Caco-2 (cell line): ENCODE measurements at regions not wholly inside any gene's neighbourhood (a gene's known extent, or its start where the extent isn't known, plus 50 kb on each side); places are given as distances from the start of the nearest gene placed in this dataset.

Source experiments
- BruUV-seq: library from RNA; stranded (reverse); fragments of 400-500 nt; replicated peaks from 2 replicates; lab custom pipeline; 2021; lab: Mats Ljungman, UMichigan
- CTCF ChIA-PET: fragments of 300-600 bp; sonication (Branson Sonifier 250); formaldehyde crosslinking; loops from one replicate; lab custom pipeline; 2022; ENCODE audit warnings: antibody characterized with exemption; lab: Charles Lee
- POLR2A ChIA-PET: fragments of 300-600 bp; sonication (Branson Sonifier 250); formaldehyde crosslinking; loops from one replicate; lab custom pipeline; 2022; ENCODE audit warnings: antibody characterized with exemption; lab: Charles Lee
- DNase-seq, 2 experiments: peaks; one replicate each; pipeline versions ENCODE4 v3.0.0 to v3.0.0-alpha.2; 2020 to 2022
- H3K27me3 ChIP-seq: replicated peaks from 2 replicates; pipeline ENCODE4 v1.6.0; 2011; ENCODE audit warnings: low read length; ENCODE audit not compliant: control insufficient read depth, insufficient read depth
- H3K36me3 ChIP-seq: 2 replicates; pipeline ENCODE4 v1.5.1; 2011; ENCODE audit warnings: low read length; ENCODE audit not compliant: control insufficient read depth, insufficient read depth
- H3K4me1 ChIP-seq: fragments of 250-450 bp; sonication (Bioruptor Pico); 2 replicates; pipeline ENCODE4 v1.5.1; 2020; ENCODE audit warnings: mild to moderate bottlenecking
- H3K4me3 ChIP-seq: 2 replicates; pipeline ENCODE4 v1.5.1; 2011; ENCODE audit warnings: low read depth, mild to moderate bottlenecking, control low read depth, low read length
- H3K9me3 ChIP-seq: fragments of 250-450 bp; sonication (Bioruptor Pico); 2 replicates; pipeline ENCODE4 v1.5.1; 2020; ENCODE audit warnings: mild to moderate bottlenecking, moderate library complexity
- H3K27ac Mint-ChIP-seq: one replicate; pipeline ENCODE4 v1.8.0; 2022; ENCODE audit warnings: mixed read lengths; ENCODE audit not compliant: unreplicated experiment
- H3K27me3 Mint-ChIP-seq: one replicate; pipeline ENCODE4 v1.8.0; 2022; ENCODE audit warnings: mixed read lengths; ENCODE audit not compliant: insufficient read depth, unreplicated experiment
- H3K36me3 Mint-ChIP-seq: one replicate; pipeline ENCODE4 v1.8.0; 2022; ENCODE audit warnings: mild to moderate bottlenecking, mixed read lengths; ENCODE audit not compliant: insufficient read depth, unreplicated experiment
- H3K4me1 Mint-ChIP-seq: one replicate; pipeline ENCODE4 v1.8.0; 2022; ENCODE audit warnings: low read depth, mixed read lengths; ENCODE audit not compliant: unreplicated experiment
- H3K4me3 Mint-ChIP-seq: one replicate; pipeline ENCODE4 v1.8.0; 2022; ENCODE audit warnings: mild to moderate bottlenecking, moderate library complexity, mixed read lengths; ENCODE audit not compliant: unreplicated experiment
- H3K9me3 Mint-ChIP-seq: one replicate; pipeline ENCODE4 v1.8.0; 2022; ENCODE audit warnings: mixed read lengths; ENCODE audit not compliant: unreplicated experiment
- CTCF ChIP-seq, 2 experiments: fragments of 200-600 bp in 1 of 2; IDR thresholded peaks; 1 replicate in 1 of 2; 2 replicates in 1 of 2; pipeline versions ENCODE4 v1.5.1 to v1.8.0; 2011 to 2022; ENCODE audit warnings: antibody characterized with exemption in 1 of 2, control low read depth in 1 of 2, inconsistent platforms in 1 of 2, low read depth in 1 of 2, low read length in 1 of 2, mild to moderate bottlenecking in 1 of 2, moderate library complexity in 1 of 2; ENCODE audit not compliant: insufficient read depth in 1 of 2, severe bottlenecking in 1 of 2, unreplicated experiment in 1 of 2
- intact Hi-C: fragments of 100-400 bp; cut with micrococcal nuclease; formaldehyde crosslinking; loops from one replicate; pipeline ENCODE4 v1.10.0; 2022; ENCODE audit not compliant: unreplicated experiment

DNA sequence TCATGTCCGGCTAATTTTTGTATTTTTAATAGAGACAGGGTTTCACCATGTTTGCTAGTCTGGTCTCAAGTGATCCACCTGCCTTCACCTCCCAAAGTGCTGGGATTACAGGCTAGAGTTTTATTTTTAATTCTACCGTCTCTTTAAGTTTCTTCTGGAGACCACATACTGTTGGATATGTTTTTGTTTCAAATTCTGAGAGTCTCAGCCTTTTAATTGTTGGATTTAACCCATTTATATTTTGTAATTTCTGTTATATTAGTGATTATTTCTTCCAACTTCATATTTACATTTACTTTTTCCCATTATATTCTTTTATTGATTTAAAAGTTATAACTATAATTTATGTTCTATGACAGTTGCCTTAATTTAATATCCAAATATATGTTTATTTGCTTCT, 139.4 kb downstream of the BMS1 start:
- H3K4me3 ChIP-seq, result no peak overlapping the region
- H3K27me3 ChIP-seq, result peaks cover 2% of the 10 kb centered on the region
- Mint-ChIP-seq H3K36me3 (no peaks in the 10 kb centered on the region), H3K27me3 (peaks cover 11% of the 10 kb centered on the region), H3K4me1 (no peaks in the 10 kb centered on the region), H3K4me3 (no peak overlapping the region), H3K27ac (no peak overlapping the region), H3K9me3 (peaks cover 15% of the 10 kb centered on the region)
- intact Hi-C loops, result no loop called here
- H3K36me3 ChIP-seq, result no peaks in the 10 kb centered on the region
- BruUV-seq, result no TSS peak
- no peak for TF ChIP-seq CTCF (IDR thresholded peaks at IDR 0.05; ENCODE audit: insufficient read depth in 1 of 2, low read depth in 1 of 2, low read length in 1 of 2, severe bottlenecking in 1 of 2, unreplicated experiment in 1 of 2)
- ChIA-PET CTCF (no interaction called here), POLR2A (no interaction called here)
- H3K9me3 ChIP-seq, result peaks cover 9% of the 10 kb centered on the region; the same call in 1 of the 2 replicates
- H3K4me1 ChIP-seq, result no peaks in the 10 kb centered on the region
- no peak for DNase-seq

GRCh38 chr10:42924484-42924883, 141.9 kb downstream of the BMS1 start:
- POLR2A ChIA-PET, result no interaction called here
- no peak for TF ChIP-seq CTCF (IDR thresholded peaks at IDR 0.05; ENCODE audit: insufficient read depth in 1 of 2, low read depth in 1 of 2, low read length in 1 of 2, severe bottlenecking in 1 of 2, unreplicated experiment in 1 of 2)
- no peak for DNase-seq
- H3K36me3 ChIP-seq, result no peaks in the 10 kb centered on the region
- H3K4me3 ChIP-seq, result no peak overlapping the region
- CTCF ChIA-PET, result no interaction called here
- Mint-ChIP-seq H3K36me3 (no peaks in the 10 kb centered on the region), H3K27me3 (peaks cover 32% of the 10 kb centered on the region), H3K4me1 (no peaks in the 10 kb centered on the region), H3K27ac (no peak overlapping the region), H3K4me3 (no peak overlapping the region), H3K9me3 (peaks cover 15% of the 10 kb centered on the region)
- peaks cover 9% of the 10 kb centered on the region; the same call in 1 of the 2 replicates for H3K9me3 ChIP-seq
- no TSS peak for BruUV-seq
- H3K4me1 ChIP-seq, result no peaks in the 10 kb centered on the region
- intact Hi-C loops, result no loop called here
- peaks cover 3% of the 10 kb centered on the region for H3K27me3 ChIP-seq

DNA sequence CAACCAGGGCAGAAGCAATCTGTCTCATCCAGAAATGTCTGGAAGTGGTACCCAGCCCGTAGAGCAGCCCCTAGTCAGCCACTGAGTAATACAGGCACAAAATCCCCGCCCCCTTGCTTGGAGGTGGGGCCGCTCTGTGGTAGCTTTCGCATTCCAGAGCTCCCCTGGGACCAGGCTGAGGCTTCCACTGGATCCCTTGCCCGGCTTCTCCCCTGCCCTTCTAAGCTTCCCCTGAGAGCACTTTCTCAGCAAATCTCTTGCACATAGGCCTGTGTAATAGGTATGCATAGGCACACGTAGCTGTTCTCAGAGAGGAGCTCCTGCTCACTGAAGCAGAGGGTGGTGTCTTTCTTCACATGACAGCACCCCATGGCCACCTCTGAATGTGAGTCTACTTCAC, 144.2 kb downstream of the BMS1 start:
- DNase-seq, result peak in 1 of 2 experiments; percentile 37
- Mint-ChIP-seq H3K9me3 (peaks cover 15% of the 10 kb centered on the region), H3K4me1 (no peaks in the 10 kb centered on the region), H3K27me3 (peaks cover 40% of the 10 kb centered on the region), H3K27ac (no peak overlapping the region), H3K36me3 (no peaks in the 10 kb centered on the region), H3K4me3 (no peak overlapping the region)
- H3K9me3 ChIP-seq, result peaks cover 4% of the 10 kb centered on the region; the same call in 1 of the 2 replicates
- no TSS peak for BruUV-seq
- CTCF ChIA-PET, result no interaction called here
- no peaks in the 10 kb centered on the region for H3K4me1 ChIP-seq
- no peaks in the 10 kb centered on the region for H3K36me3 ChIP-seq
- POLR2A ChIA-PET, result no interaction called here
- intact Hi-C loops, result no loop called here
- TF ChIP-seq CTCF (IDR thresholded peaks at IDR 0.05; ENCODE audit: insufficient read depth in 1 of 2, low read depth in 1 of 2, low read length in 1 of 2, severe bottlenecking in 1 of 2, unreplicated experiment in 1 of 2), result no peak
- H3K27me3 ChIP-seq, result peaks cover 3% of the 10 kb centered on the region
- no peak overlapping the region for H3K4me3 ChIP-seq
